H9 (cell line): ENCODE measurements at regions not wholly inside any gene's neighbourhood (a gene's known extent, or its start where the extent isn't known, plus 50 kb on each side); places are given as distances from the start of the nearest gene placed in this dataset.
"Not testable (repeated sequence)": the region's sequence is repeated elsewhere in the genome, so short reads cannot be mapped to it uniquely, and the experiment has no call there.

Experiments
- DNase-seq: peaks from one replicate; pipeline ENCODE4 v3.0.0-alpha.2; 2017
- H2AFZ ChIP-seq: one replicate; pipeline ENCODE4 v1.6.1; 2013; ENCODE audit warnings: mild to moderate bottlenecking, low read length, control low read depth, moderate library complexity
- H2AK5ac ChIP-seq: 2 replicates; pipeline ENCODE4 v1.6.1; 2013; ENCODE audit warnings: low read length, control low read depth, mixed read lengths; ENCODE audit not compliant: insufficient read length
- H2BK120ac ChIP-seq: one replicate; pipeline ENCODE4 v1.6.1; 2013; ENCODE audit warnings: low read depth, mild to moderate bottlenecking, low read length, control low read depth, inconsistent platforms; ENCODE audit not compliant: poor library complexity, severe bottlenecking
- H2BK12ac ChIP-seq: 2 replicates; pipeline ENCODE4 v1.6.1; 2013; ENCODE audit warnings: low read length, control low read depth, mixed read lengths, low read depth; ENCODE audit not compliant: insufficient read length
- H2BK15ac ChIP-seq: 2 replicates; pipeline ENCODE4 v1.6.1; 2013; ENCODE audit warnings: low read depth, low read length, control low read depth
- H2BK20ac ChIP-seq: one replicate; pipeline ENCODE4 v1.6.1; 2013; ENCODE audit warnings: low read depth, mild to moderate bottlenecking, low read length, control low read depth, inconsistent platforms; ENCODE audit not compliant: poor library complexity, severe bottlenecking
- H2BK5ac ChIP-seq: 2 replicates; pipeline ENCODE4 v1.6.1; 2013; ENCODE audit warnings: low read length, control low read depth, mixed read lengths; ENCODE audit not compliant: insufficient read length
- H3K14ac ChIP-seq: 2 replicates; pipeline ENCODE4 v1.6.1; 2013; ENCODE audit warnings: low read length, control low read depth; ENCODE audit not compliant: insufficient read depth
- H3K18ac ChIP-seq: 2 replicates; pipeline ENCODE4 v1.6.1; 2013; ENCODE audit warnings: low read depth, mild to moderate bottlenecking, mixed read lengths, low read length, control low read depth; ENCODE audit not compliant: insufficient read length
- H3K23ac ChIP-seq: 2 replicates; pipeline ENCODE4 v1.6.1; 2013; ENCODE audit warnings: low read length, control low read depth, mixed read lengths, low read depth; ENCODE audit not compliant: insufficient read length
- H3K23me2 ChIP-seq: 2 replicates; pipeline ENCODE4 v1.6.1; 2013; ENCODE audit warnings: low read depth, mild to moderate bottlenecking, mixed read lengths, low read length, control low read depth; ENCODE audit not compliant: insufficient read length, poor library complexity, severe bottlenecking
- H3K27ac ChIP-seq: 2 replicates; pipeline ENCODE4 v1.5.1; 2013; ENCODE audit warnings: low read length, control low read depth, mixed read lengths, low read depth; ENCODE audit not compliant: insufficient read length
- H3K27me3 ChIP-seq: 2 replicates; pipeline ENCODE4 v1.6.1; 2013; ENCODE audit warnings: low read length, control low read depth, inconsistent platforms; ENCODE audit not compliant: insufficient read depth
- H3K4ac ChIP-seq: 2 replicates; pipeline ENCODE4 v1.6.1; 2013; ENCODE audit warnings: low read depth, mild to moderate bottlenecking, control low read depth, inconsistent platforms, low read length, moderate library complexity
- H3K4me1 ChIP-seq: 2 replicates; pipeline ENCODE4 v1.6.1; 2013; ENCODE audit warnings: low read length, control low read depth, inconsistent platforms; ENCODE audit not compliant: insufficient read depth
- H3K4me2 ChIP-seq: 2 replicates; pipeline ENCODE4 v1.6.1; 2013; ENCODE audit warnings: low read length, control low read depth, mixed read lengths; ENCODE audit not compliant: insufficient read length, insufficient read depth
- H3K56ac ChIP-seq: 2 replicates; pipeline ENCODE4 v1.6.1; 2013; ENCODE audit warnings: low read depth, mild to moderate bottlenecking, mixed read lengths, low read length, control low read depth; ENCODE audit not compliant: insufficient read length
- H3K79me1 ChIP-seq: 2 replicates; pipeline ENCODE4 v1.6.1; 2013; ENCODE audit warnings: low read depth, mild to moderate bottlenecking, moderate library complexity, low read length, control low read depth, inconsistent platforms; ENCODE audit not compliant: insufficient read depth, poor library complexity, severe bottlenecking
- H3K79me2 ChIP-seq: 2 replicates; pipeline ENCODE4 v1.6.1; 2013; ENCODE audit warnings: low read length, control low read depth, inconsistent platforms; ENCODE audit not compliant: insufficient read depth
- H3K9ac ChIP-seq: 2 replicates; pipeline ENCODE4 v1.6.1; 2013; ENCODE audit warnings: low read length, control low read depth, mixed read lengths; ENCODE audit not compliant: insufficient read length; ENCODE audit errors: extremely low read depth
- H3K9me3 ChIP-seq: one replicate; pipeline ENCODE4 v1.6.1; 2013; ENCODE audit warnings: low read depth, low read length, inconsistent platforms; ENCODE audit not compliant: control insufficient read depth
- H3T11ph ChIP-seq: one replicate; pipeline ENCODE4 v1.6.1; 2013; ENCODE audit warnings: mild to moderate bottlenecking, low read length, control low read depth, inconsistent platforms
- H4K20me1 ChIP-seq: one replicate; pipeline ENCODE4 v1.6.1; 2013; ENCODE audit not compliant: control insufficient read depth, insufficient read length, insufficient read depth
- H4K5ac ChIP-seq: 2 replicates; pipeline ENCODE4 v1.6.1; 2013; ENCODE audit warnings: low read depth, mild to moderate bottlenecking, mixed read lengths, low read length, control low read depth; ENCODE audit not compliant: insufficient read length
- H4K8ac ChIP-seq: replicated peaks from 2 replicates; pipeline ENCODE4 v1.6.1; 2013; ENCODE audit warnings: low read length, control low read depth, mixed read lengths, low read depth; ENCODE audit not compliant: insufficient read length
- H4K91ac ChIP-seq: 2 replicates; pipeline ENCODE4 v1.6.1; 2013; ENCODE audit warnings: low read depth, mild to moderate bottlenecking, moderate library complexity, mixed read lengths, low read length, control low read depth; ENCODE audit not compliant: insufficient read length
- H3K27ac Mint-ChIP-seq, 3 experiments: 2 replicates in 2 of 3; 3 replicates in 1 of 3; pipeline ENCODE4 v1.8.0; 2020 to 2021; ENCODE audit warnings: mixed read lengths in 3 of 3, mild to moderate bottlenecking in 1 of 3, moderate library complexity in 1 of 3
- H3K27me3 Mint-ChIP-seq: 2 replicates; pipeline ENCODE4 v1.8.0; 2021; ENCODE audit warnings: low read depth, mild to moderate bottlenecking, moderate library complexity, mixed read lengths
- H3K36me3 Mint-ChIP-seq, 3 experiments: 2 replicates in 2 of 3; 3 replicates in 1 of 3; pipeline ENCODE4 v1.8.0; 2020 to 2021; ENCODE audit warnings: low read depth in 3 of 3, mixed read lengths in 3 of 3; ENCODE audit not compliant: insufficient read depth in 1 of 3
- H3K4me1 Mint-ChIP-seq, 2 experiments: 2 replicates each; pipeline ENCODE4 v1.8.0; 2020; ENCODE audit warnings: mixed read lengths in 2 of 2
- H3K4me3 Mint-ChIP-seq, 2 experiments: 2 replicates in 1 of 2; 3 replicates in 1 of 2; pipeline ENCODE4 v1.8.0; 2020 to 2021; ENCODE audit warnings: mild to moderate bottlenecking in 2 of 2, mixed read lengths in 2 of 2, moderate library complexity in 1 of 2
- H3K9me3 Mint-ChIP-seq, 2 experiments: 2 replicates in 1 of 2; 3 replicates in 1 of 2; pipeline ENCODE4 v1.8.0; 2020; ENCODE audit warnings: mild to moderate bottlenecking in 2 of 2, mixed read lengths in 2 of 2, moderate library complexity in 1 of 2
- WGBS: extraction: QIAGEN DNeasy Blood & Tissue Kit; methylation state at CpG from one replicate; pipeline ENCODE4 v1.1.7; 2013; ENCODE audit warnings: missing lambda C conversion rate, low lambda C conversion rate, mixed read lengths; ENCODE audit not compliant: insufficient read length; ENCODE audit errors: extremely low coverage; 5-methylcytosine and 5-hydroxymethylcytosine counted together

- H3T11ph ChIP-seq, H2AK5ac ChIP-seq, H3K23ac ChIP-seq, H4K91ac ChIP-seq, H3K4me2 ChIP-seq, H3K4ac ChIP-seq, H3K56ac ChIP-seq, H4K8ac ChIP-seq, H2BK15ac ChIP-seq, H3K27me3 ChIP-seq, H3K27ac Mint-ChIP-seq, H3K79me2 ChIP-seq, H2BK5ac ChIP-seq, H3K9me3 ChIP-seq, H3K4me3 Mint-ChIP-seq, H2BK12ac ChIP-seq, H3K14ac ChIP-seq, H3K27ac ChIP-seq, H2BK20ac ChIP-seq, H3K9ac ChIP-seq, H3K4me1 ChIP-seq, H2AFZ ChIP-seq, H3K18ac ChIP-seq, H3K23me2 ChIP-seq, H4K20me1 ChIP-seq, H2BK120ac ChIP-seq, H4K5ac ChIP-seq, H3K79me1 ChIP-seq, DNase-seq: not testable (repeated sequence)
- H3K9me3 Mint-ChIP-seq = peaks cover 39 to 40% of the 10 kb centered on the region in 2 experiments
- H3K4me1 Mint-ChIP-seq = peaks cover 24 to 30% of the 10 kb centered on the region in 2 experiments
- H3K36me3 Mint-ChIP-seq = peaks cover 36 to 42% (median 39%) of the 10 kb centered on the region in 3 experiments
- peaks cover 36% of the 10 kb centered on the region for H3K27me3 Mint-ChIP-seq
- no CpG with 5 or more reads among the region's 3 CpGs for WGBS
Measured at GRCh38 chr1:188752027-188752426, 1725.6 kb downstream of the BRINP3 start.

- peak overlapping the region; percentile 68 for H3K9ac ChIP-seq
- H3K23ac ChIP-seq, H3K27me3 Mint-ChIP-seq, H2AK5ac ChIP-seq, H3K14ac ChIP-seq, H4K8ac ChIP-seq, H3K79me1 ChIP-seq, H3K18ac ChIP-seq, H3K4me2 ChIP-seq, H4K91ac ChIP-seq, H2BK12ac ChIP-seq, H3K4ac ChIP-seq, H3K27me3 ChIP-seq, H2AFZ ChIP-seq, H3K36me3 Mint-ChIP-seq, H2BK5ac ChIP-seq, H3K27ac ChIP-seq, H2BK120ac ChIP-seq, H3K79me2 ChIP-seq, DNase-seq, H3K56ac ChIP-seq, H3T11ph ChIP-seq, H3K4me1 ChIP-seq, H3K9me3 Mint-ChIP-seq, H3K4me1 Mint-ChIP-seq, H2BK20ac ChIP-seq, H2BK15ac ChIP-seq, H3K23me2 ChIP-seq, H4K20me1 ChIP-seq, H4K5ac ChIP-seq, H3K9me3 ChIP-seq: not testable (repeated sequence)
- H3K27ac Mint-ChIP-seq = peak overlapping the region; percentile 61 to 90 (median 80); a peak in 3 of 7 replicates
- no CpG with 5 or more reads among the region's 24 CpGs for WGBS
- peak overlapping the region in 1 of 2 experiments; percentile 71; a peak in 2 of 5 replicates for H3K4me3 Mint-ChIP-seq
Measured at GRCh38 chr1:188757747-188758146, 1719.9 kb downstream of the BRINP3 start.
